CD4-positive, alpha-beta T cell treated with Interleukin-6 at 100 ng/mL for 8 hours (primary cell): ENCODE measurements at regions not wholly inside any gene's neighbourhood (a gene's known extent, or its start where the extent isn't known, plus 50 kb on each side); places are given as distances from the start of the nearest gene placed in this dataset.

Source experiments
- DNase-seq: peaks from one replicate; pipeline ENCODE4 v3.0.0-alpha.2; 2020; ENCODE audit warnings: mixed read lengths, low spot score

DNA sequence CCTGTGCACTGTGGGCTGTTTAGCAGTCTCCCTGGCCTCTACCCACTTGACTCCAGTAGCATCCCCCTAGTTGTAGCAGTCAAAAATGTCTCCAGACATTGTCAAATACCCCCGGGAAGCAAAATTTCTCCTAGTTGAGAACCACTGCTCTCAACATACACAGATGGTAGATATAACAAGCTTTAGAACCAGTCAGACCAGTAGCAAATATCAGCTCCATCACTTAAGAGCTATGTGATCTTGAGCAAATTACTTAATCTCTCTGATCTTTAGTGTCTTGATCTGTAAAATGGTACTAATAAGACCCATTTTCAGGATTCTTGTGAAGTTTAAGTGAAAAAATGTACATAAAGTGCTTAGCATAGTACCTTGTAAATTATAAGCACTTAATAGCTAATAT, 96.2 kb downstream of the DUSP6 start:
- DNase-seq: no peak

DNA sequence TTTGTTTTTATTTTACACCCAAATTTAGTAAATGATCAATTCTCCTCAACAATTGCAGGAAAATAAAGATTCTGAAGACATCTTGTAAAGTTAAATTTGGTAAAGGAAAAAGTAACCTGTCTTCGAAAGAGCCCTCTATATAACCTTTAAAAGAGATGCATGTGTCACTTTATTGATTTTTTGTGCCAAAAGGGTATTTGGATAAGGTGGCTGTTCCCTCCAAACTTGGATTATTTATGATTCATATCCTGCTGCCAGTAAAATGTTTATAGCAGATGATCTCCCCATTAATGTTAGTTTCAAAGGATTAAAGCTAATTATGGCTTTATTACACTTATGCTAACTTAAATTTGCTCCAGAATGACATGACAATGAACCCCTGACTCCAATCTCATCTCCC, 98.8 kb downstream of the DUSP6 start:
- no peak for DNase-seq

DNA sequence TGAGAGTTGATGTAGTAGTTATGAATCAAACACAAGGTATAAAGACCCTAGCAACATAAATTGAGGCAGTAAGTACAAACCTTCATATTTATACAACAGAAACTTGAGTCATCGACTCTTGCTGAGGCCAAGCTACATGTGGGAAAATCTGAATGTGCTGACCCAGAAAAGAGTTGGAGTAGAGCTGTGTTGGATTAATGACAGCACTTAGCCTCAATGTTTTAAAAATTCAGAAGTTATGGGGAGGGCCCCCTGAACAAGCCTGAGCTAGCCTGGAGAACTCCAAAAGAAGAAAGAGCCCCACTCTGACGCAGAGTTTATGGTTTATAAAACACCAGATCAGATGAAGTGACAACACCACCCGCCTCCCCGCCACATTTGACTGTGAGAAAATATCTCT, 100.0 kb downstream of the DUSP6 start:
- no peak for DNase-seq

DNA sequence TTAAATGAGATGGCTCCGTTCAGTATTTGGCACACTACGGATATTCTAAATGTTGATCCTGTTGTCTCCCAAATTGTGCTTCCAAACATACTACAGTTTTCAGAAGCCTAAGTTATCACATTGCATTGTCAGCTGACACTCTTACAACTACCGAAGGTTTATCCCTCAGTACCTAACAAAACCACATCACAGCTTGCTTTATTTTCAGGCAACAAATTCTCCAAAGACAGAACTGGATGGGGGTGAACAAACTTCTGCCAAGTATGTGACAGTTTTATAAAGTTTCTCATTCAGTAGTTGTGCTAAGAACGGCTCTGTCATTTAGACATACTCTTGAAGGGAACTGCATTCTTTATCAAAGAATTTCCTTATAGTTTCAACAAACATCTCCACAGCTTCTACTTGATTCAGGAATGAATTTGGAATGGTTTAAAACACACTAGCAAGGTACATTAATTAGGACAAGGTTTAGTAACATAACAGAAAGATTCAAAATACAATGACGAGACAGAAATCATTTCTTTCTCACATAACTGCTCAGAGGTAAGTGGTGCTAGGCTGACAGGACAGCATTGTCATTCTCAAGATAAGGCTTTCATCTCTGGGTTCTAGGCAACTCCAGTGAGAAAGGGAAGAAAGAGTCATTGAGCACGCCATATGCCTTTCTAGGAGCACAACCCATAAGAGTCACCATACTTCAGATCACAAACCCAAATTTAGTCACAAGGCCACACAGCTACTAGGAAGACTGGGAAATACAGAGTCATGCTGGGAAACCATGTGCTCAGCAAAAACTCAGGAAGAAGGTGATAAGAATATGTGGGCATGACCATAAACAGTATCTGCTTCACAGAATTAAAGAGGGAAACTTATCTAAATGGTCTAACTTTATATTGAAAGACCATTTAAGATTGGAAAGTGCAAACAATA, 100.7 kb downstream of the DUSP6 start:
- DNase-seq: no peak

DNA sequence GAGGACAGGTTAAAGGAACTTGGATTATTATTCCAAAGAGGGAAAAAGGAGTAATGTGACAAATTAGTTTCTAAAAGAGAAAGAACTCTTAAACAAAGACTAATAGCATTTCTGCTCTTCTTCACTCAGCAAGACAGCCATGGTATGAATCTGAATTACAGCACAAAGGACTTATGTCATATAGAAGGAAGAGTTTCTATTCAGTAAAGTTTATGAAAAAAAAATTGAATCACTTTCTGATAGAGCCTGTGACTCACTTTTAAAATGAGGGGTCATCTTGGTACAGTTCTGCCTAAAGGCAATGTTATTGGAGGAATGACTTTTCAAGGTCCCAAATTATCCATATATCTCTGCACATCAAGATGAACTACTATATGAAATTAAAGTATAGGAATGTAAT, 101.7 kb downstream of the DUSP6 start:
- no peak for DNase-seq

DNA sequence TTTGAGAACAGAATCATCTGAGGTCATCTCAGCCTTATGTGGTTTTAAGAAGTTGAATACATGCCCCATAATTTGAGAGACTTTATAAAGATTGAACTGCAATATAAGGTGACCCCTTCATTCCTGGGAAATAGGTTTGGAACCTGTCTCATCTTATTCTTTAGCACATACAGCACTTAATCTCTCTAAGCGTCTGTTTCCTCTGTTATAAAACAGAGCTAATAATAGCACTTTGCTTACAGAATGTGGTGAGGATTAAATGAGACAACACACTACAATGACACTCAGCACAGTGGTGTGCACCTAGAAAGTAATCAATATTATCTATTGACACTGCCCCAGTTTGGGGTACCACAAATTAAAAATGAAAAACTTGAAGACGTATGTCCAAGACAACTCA, 102.1 kb downstream of the DUSP6 start:
- DNase-seq: no peak

DNA sequence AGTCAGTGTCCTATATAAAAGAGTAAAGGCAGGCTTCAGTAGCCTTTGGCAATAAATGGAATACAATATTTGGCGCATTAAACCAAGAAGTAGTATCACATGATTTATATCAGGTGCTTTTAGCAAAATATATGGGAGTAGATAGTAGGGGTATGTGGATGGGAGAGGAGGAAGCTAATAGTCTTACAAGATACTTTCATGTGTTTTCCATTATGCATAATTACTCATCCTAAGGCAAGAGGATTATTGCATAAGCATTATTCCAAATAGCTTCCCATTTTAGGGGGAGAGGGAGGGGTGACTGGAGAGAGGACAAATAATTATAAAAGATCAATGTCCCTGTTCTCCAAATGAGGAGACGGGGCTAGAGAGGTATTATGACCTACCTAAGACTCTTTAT, 104.3 kb downstream of the DUSP6 start:
- DNase-seq: no peak

DNA sequence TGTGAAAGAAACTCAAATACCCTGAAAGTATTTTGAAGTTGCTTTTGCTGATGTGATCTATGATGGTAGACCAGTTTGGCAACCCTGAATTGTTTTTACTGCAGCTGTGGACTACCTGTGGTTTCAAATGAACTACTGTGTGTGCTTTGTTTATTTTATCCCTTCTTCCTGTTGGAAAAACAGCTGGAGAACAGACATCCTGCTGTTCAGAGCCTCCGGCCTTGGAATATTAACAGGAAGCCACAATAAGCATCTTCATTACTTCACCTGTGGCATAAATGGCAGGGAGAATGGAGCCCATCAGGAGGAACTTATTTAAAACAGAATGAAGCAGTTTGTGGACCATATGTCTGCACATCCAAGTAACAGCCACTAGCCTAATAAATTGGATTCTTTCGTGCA, 104.8 kb downstream of the DUSP6 start:
- no peak for DNase-seq

DNA sequence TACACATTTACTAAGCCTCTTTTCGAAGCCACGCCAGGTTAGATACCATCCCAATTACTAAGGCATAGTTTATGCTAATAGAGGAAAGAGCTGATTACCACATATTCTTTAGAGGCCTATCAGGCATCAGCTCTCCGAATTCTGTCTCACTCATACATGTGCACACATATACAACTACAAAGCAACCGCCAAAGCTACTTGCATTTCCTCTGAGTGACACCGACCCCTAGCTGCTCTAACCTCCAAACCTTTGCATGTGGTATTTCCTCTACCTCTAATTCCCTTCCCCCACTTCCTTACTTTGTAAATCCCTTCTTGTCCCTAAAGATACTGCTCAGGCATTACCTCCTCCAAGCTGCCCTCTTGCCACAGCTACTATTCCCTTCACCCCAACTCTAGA, 107.2 kb downstream of the DUSP6 start:
- peak; percentile 64 for DNase-seq

DNA sequence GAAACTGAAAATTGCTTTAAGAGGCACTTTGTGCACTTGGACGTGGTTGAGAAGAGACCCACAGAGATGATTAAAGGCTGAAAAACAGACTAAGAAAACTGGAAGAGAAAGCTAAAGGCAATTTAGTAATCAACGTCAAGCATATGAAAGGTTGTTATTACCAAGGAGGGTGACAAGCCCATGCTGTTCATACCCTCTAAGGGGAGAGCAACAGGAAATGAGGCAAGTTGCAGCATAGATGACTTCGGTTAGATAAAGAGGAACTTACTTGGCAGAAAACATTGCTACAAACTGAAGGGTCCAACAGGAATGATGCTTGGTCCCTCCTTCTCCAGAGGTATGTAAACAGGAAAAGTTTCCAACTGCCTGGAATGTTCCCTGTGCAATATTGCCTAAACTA, 107.8 kb downstream of the DUSP6 start:
- DNase-seq: peak; percentile 11

DNA sequence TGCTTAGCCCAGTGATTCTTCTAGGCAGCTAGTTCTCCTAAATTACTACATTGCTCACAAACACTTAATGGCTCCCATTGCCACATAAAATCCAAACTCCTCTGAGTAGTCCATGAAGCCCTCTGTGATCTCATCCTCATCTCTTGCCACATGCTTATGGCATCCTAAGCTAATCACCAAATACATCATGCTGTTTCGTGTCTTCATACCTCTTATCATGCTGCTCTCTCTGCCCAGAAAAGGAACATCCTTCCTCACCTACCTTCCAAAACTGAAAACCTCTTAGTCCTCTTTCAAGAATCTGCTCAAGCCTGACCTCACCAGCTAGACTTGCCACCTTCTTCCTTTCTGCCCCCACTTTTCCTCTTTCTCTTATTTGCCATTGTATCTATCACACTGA, 108.5 kb downstream of the DUSP6 start:
- no peak for DNase-seq

DNA sequence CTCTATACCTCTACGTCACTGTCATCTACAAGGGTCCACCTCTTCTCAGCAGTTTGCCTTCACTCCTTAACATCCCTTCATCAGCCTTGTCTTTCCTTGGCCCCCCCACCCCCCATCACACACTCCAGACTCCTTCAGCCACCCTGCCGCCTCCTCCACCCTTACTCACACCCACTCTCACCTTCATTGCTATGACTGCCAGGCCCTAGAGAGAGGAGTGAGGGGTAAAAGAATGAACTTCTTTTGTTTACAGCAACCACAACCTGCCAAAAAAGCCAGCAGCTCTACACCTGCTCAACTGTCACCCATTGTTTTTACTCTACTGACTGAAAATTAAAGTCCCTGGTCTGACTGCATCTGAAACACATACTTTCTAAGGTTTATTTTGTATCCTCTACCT, 112.8 kb downstream of the DUSP6 start:
- DNase-seq: no peak

DNA sequence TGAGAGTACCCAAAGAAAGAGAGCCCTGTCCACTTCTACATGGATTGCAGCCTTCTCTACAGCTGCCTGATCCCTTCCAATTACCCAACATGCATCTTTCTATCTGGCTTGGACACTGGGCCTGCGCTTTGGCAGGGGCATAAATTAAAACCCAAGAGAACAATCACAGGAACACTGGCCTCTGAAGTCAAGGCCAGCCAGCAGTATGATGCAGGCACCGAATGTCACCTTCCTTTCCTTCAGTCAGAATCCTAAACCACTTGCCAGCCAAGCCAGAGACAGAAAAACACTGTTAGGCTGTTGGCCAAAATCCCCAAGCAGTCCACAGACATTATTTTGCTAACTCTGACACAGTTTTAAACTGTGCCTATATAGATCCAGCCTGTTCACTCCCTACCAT, 113.7 kb downstream of the DUSP6 start:
- DNase-seq: no peak

DNA sequence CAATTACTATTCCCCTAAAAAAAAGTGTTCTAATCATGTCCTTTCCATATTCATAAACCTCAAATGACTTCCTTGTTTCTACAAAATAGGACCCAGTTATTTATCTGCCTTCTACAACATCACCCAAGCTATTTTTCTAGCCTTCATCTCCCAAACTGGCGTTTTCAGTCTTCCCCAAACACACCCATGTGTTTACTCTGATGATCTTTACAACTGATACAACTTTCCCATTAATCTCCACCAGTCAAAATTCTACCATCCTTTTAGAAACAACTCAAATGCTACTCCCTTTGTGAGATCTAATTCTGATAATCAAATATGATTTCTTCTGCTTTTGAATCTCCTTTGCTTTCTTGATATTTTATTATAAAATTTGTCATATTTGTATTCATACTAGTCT, 114.5 kb downstream of the DUSP6 start:
- DNase-seq: no peak

DNA sequence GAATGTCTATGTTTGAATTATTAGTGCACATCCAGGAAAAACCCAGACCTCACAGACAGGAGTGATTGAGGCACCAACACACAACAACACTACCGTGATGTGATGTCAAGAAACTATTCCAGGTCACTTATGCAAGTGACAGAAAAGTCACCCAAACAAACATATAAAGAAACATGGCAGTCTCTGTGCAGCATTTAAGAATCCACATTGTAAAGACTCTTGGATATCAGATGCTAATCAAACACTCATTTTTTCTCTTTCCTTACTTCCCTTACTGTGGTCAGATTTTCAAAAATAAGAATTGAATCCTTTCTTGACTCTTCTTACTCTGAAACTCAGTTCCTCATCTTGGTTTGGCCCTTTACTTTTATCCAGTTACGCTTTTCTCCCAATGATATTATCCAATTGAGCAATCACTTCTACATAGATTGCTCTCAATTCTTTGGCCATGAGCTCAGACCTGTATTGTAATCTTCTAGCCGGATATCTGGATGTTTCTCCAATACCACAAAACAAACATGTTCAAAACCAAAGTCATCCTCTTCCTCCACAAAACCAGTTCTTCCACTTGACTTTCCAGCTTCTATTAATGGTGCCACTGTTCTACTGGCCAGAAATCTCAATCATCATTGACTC, 115.4 kb downstream of the DUSP6 start:
- no peak for DNase-seq

DNA sequence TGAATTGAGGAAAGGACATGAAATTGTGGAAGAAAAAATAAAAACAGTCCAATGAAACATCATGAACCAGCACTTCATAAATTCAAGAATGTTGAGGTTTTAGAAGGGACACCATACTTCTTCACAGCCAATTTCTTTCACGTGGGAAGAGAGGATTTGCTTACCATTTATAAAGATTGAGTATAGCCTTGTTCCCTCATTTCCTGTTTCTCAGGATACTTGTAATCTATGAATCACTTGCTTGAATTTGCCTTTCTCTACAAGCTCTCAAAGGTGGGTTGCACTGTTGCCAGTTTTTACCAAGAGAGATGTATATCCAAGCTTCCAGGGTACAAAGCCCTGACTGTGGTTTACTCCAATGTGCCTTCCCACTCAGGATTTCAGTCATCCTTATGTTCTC, 116.1 kb downstream of the DUSP6 start:
- DNase-seq: no peak

DNA sequence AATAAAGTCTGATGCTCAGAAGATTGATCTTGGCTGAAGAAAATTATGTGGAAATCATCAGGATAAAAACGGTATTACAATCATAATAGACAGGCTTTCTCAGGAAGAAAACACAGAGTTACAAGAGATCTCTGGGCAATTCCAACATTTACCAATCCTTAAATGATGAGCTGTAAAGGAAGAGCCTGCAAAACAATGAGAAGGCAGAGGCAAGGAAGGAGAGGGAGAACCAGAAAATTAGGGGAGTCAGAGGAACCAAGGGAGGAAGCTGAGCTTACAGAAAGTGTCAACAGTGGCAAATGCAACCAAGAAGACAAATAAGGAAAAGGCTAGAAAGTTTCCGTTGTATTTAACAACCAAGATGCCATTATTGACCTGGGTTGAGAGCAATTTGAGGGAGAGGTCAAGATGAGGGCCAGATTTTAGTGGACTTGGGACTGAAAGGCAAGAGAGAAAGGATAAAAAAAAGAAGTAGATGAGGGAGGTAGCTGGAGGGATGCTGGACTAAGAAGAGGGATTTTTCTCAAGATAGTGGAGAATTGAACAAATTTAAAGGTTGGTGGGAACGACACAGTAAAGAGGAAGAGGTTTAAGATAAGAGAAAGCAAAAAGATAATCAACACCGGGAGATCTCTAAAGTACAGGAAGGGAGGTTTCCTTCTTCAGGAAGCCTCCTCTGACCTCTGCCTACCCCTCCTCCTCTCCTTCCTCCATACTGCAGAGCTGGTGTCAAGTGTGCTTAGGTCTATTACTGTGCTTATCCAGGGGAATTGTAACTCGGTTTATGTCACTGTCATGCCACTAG, 116.9 kb downstream of the DUSP6 start:
- peak; percentile 14 for DNase-seq

DNA sequence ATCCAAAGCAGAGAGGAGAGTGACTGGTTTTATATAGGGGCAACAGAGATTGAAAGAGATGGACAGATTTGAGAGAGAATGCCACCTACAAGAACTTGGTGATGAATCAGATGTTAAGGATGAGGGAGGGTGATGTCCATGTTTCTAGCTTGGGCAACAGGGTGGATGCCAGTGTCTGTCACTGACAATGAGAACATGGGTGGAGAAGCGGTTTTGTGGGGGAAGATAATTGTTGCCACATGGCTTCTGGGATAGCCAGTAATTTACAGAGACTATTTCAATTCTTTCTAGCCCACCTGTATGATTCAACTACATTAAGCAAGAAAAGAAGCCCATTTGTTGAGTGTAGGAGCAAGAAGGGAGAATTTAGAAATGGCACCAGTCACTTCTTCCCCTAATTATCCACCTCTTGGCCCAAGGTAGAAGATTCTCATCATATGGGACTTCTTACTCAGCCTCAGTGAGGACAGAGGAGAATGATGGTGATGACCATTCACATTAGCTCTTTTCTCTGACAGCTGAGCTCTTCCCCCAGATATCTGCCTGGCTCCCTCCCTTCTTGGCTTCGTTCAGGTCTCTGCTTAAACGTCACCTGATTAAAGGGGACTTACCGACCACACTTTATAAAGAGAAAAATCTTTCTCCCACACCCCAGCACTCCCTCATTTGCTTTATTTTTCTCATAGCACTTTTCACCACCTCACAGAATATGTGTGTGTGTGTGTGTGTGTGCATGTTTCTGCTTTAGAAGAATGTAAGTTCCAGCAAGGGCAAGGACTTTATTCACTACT, 117.8 kb downstream of the DUSP6 start:
- DNase-seq: no peak

DNA sequence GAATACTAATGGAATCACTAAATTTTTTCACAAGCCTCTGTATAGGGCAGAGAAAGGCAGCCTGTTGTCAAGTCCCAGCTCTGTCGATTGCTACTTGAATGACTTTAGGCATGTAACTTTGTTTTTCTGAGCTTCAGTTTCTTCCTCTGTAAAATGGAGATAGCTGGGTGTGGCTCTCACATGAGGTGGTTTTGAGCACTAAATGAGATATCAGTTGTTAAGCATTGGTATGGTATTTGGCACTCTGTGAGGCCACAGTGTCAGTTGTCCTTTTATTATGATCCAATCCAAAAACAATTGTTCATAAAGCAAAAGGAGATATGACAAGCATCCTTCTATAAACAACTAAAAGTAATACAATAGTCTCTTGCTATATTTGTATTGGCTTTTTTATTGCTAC, 120.6 kb downstream of the DUSP6 start:
- no peak for DNase-seq

DNA sequence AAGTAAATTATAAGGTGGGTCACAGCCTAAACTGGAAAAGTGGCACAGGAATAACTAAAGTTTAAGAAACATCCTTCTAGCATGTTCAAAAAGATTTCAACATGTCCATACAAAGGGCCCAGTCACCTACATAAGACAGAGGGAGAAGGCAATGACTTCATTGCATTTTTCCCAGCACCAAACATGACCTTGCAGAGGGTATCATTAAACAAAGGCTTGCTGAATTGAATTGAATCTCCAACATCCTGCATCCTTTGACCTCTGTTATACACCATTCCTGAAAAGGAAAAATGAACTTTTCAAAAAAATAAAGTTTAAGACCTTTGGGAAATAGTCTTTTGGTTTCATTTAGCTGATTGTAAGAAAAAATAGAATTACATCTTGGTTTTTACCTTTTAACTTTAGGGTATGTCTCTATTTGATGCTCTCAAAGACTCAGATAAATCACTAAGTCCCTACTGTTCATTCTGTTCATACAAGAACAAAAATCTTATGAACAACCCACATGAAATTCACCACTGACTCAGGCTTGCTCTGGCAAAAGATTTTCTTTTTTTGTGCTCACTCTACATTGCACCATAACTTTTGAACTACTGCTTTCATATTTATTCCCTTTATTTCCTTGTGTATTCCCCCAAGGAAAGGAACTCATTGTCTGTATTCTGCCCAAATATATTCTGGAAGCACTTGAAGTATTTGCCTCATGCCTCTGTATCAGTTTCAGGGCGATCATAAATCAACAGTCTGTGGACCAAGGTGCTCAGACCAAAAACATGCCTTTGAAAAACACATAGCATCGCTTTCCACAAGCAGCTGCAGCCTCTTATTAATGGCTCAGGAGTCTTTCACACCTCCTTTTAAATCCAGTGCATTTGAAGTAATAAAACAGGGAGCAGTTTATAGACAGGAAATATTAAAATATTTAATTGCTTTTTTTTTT, 121.7 kb downstream of the DUSP6 start:
- no peak for DNase-seq

DNA sequence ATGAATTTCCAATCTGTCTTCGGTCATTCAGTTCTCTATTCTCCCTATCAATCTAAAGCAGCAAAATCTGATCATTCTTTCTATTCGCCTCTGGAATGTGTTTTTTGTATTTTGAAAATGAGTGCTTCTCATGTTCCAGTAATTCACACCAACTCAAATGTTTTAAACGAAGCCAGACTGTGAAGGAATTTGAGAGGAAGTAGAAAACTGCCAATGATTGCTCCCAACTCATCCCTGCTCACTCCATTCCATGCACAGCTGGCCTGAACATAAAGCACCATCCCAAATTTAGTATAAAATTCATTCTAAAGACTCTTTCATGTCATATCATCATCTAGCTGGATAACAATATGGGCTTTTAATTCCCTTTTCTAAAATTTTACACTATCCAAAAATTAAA, 123.8 kb downstream of the DUSP6 start:
- no peak for DNase-seq
